Ishikawa (cell line): ENCODE measurements at regions not wholly inside any gene's neighbourhood (a gene's known extent, or its start where the extent isn't known, plus 50 kb on each side); places are given as distances from the start of the nearest gene placed in this dataset.

ENCODE experiments used
- EGR1 ChIP-seq: IDR thresholded peaks from 2 replicates; pipeline ENCODE4 v1.6.1; 2012
- EP300 ChIP-seq: IDR thresholded peaks from 2 replicates; pipeline ENCODE4 v1.6.1; 2012; ENCODE audit warnings: borderline replicate concordance
- FOXM1 ChIP-seq: IDR thresholded peaks from 2 replicates; pipeline ENCODE4 v1.6.1; 2012; ENCODE audit warnings: low read depth, borderline replicate concordance
- MAX ChIP-seq: IDR thresholded peaks from 2 replicates; pipeline ENCODE4 v1.6.1; 2012
- NFIC ChIP-seq: IDR thresholded peaks from 2 replicates; pipeline ENCODE4 v1.6.1; 2012
- RAD21 ChIP-seq: IDR thresholded peaks from 2 replicates; pipeline ENCODE4 v1.6.1; 2012; ENCODE audit warnings: low read depth
- REST ChIP-seq: IDR thresholded peaks from 2 replicates; pipeline ENCODE4 v1.6.1; 2012; ENCODE audit warnings: low read depth, mild to moderate bottlenecking
- TAF1 ChIP-seq: IDR thresholded peaks from 2 replicates; pipeline ENCODE4 v1.6.1; 2012; ENCODE audit warnings: low read depth, mild to moderate bottlenecking
- TEAD4 ChIP-seq: IDR thresholded peaks from 2 replicates; pipeline ENCODE4 v1.6.1; 2012
- USF1 ChIP-seq: IDR thresholded peaks from 2 replicates; pipeline ENCODE4 v1.6.1; 2012
- YY1 ChIP-seq: IDR thresholded peaks from 2 replicates; pipeline ENCODE4 v1.6.1; 2012; ENCODE audit warnings: low read depth

GRCh38 chr6:50966532-50966931, 147.9 kb downstream of the TFAP2B start:
- TF ChIP-seq RAD21, result no peak
- TF ChIP-seq REST, result no peak
- TF ChIP-seq NFIC, result no peak
- no peak for TF ChIP-seq TEAD4
- TF ChIP-seq FOXM1, result no peak
- TF ChIP-seq TAF1, result no peak
- no peak for TF ChIP-seq MAX
- TF ChIP-seq YY1, result no peak
- no peak for TF ChIP-seq EP300
- no peak for TF ChIP-seq EGR1
- TF ChIP-seq USF1, result no peak
